ENCODE measurements at regions not wholly inside any gene's neighbourhood (a gene's known extent, or its start where the extent isn't known, plus 50 kb on each side); places are given as distances from the start of the nearest gene placed in this dataset.

- no peak for TF ChIP-seq YY1 (IDR thresholded peaks at IDR 0.05; ENCODE audit: extremely low read depth, insufficient replicate concordance, low read depth, low read length)
- TF ChIP-seq CTCF (IDR thresholded peaks at IDR 0.05 in 2 of 3, conservative IDR thresholded peaks at IDR 0.05 in 1 of 3; ENCODE audit: borderline replicate concordance in 1 of 3, insufficient read depth in 1 of 3, low read depth in 2 of 3, low read length in 2 of 3), result no peak
- no peak for TF ChIP-seq POLR2A (IDR thresholded peaks at IDR 0.05; ENCODE audit: borderline replicate concordance, extremely low read depth, insufficient read depth, insufficient read length)
- no peak for TF ChIP-seq EZH2 (IDR thresholded peaks at IDR 0.05)
- no peak for TF ChIP-seq REST (IDR thresholded peaks at IDR 0.05; ENCODE audit: low read depth)
- TF ChIP-seq POLR2AphosphoS5 (IDR thresholded peaks at IDR 0.05; ENCODE audit: low read depth, low read length), result no peak
- TF ChIP-seq JUND (IDR thresholded peaks at IDR 0.05), result no peak
- no peak for TF ChIP-seq ZBTB33 (IDR thresholded peaks at IDR 0.05; ENCODE audit: extremely low read depth, insufficient replicate concordance, low read length)
- no peak for TF ChIP-seq MAX (IDR thresholded peaks at IDR 0.05)
- TF ChIP-seq CEBPB (IDR thresholded peaks at IDR 0.05; ENCODE audit: low read depth), result no peak
- TF ChIP-seq SRF (IDR thresholded peaks at IDR 0.05; ENCODE audit: low read depth), result no peak
- TF ChIP-seq SP1 (IDR thresholded peaks at IDR 0.05; ENCODE audit: low read depth), result no peak
- no peak for TF ChIP-seq TCF7L2 (IDR thresholded peaks at IDR 0.05; ENCODE audit: borderline replicate concordance, extremely low read depth, insufficient read depth, insufficient read length)
- no peak for TF ChIP-seq EGR1 (IDR thresholded peaks at IDR 0.05; ENCODE audit: low read depth)
Measured at GRCh38 chr17:53662608-53663007, 160.1 kb upstream of the KIF2B start.

All from HCT116 (cell line).